ENCODE measurements at regions not wholly inside any gene's neighbourhood (a gene's known extent, or its start where the extent isn't known, plus 50 kb on each side); places are given as distances from the start of the nearest gene placed in this dataset.

DNA sequence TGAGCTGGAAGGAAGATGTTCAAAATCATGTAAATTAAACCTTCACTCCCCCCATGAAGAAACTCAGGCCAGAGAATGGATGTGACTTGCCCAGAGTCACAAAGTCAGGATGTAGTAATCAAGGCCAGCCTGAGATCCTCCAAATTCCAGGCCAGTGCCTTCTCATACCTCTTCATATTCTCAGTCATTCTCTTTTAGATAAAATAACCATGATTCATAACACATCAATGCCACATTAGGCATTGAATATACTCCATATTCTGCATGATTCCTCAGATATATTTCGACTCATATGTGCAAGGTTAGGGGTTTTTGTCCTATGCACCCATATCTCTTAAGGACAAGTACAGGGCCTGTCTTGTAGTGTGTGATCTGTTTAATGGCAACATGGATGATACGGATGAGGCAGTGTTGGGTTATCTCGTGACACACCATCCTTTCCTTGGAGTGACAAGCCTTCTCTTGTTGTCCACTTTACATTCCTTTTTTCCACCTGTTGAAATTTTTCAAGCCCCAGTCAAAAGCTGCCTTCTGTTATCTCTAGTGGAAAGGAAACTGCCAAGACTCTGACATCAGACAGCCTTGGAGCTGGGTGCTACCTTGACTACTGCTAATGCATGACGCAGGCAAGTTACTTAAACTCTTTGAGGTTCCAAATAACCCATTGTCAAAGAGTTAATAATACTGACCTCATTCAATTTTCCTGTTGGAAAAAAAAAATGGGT, 227.5 kb upstream of the NR4A3 start:
- Histone ChIP-seq H3K36me3 (no peaks in the 10 kb centered on the region), H3K4me1 (no peaks in the 10 kb centered on the region), H3K4me3 (no peak overlapping the region), H3K27me3 (no peaks in the 10 kb centered on the region), H3K27ac (no peak overlapping the region), H3K9me3 (no peaks in the 10 kb centered on the region)
- DNase-seq: no peak
- WGBS, 2 donors: 88 to 89% methylated on average over 4 of the region's 4 CpGs
- TF ChIP-seq POLR2AphosphoS5 (IDR thresholded peaks at IDR 0.05) (no peak), EP300 (IDR thresholded peaks at IDR 0.05) (no peak), POLR2A (IDR thresholded peaks at IDR 0.05) (no peak)
- TF ChIP-seq, protein P1, sequence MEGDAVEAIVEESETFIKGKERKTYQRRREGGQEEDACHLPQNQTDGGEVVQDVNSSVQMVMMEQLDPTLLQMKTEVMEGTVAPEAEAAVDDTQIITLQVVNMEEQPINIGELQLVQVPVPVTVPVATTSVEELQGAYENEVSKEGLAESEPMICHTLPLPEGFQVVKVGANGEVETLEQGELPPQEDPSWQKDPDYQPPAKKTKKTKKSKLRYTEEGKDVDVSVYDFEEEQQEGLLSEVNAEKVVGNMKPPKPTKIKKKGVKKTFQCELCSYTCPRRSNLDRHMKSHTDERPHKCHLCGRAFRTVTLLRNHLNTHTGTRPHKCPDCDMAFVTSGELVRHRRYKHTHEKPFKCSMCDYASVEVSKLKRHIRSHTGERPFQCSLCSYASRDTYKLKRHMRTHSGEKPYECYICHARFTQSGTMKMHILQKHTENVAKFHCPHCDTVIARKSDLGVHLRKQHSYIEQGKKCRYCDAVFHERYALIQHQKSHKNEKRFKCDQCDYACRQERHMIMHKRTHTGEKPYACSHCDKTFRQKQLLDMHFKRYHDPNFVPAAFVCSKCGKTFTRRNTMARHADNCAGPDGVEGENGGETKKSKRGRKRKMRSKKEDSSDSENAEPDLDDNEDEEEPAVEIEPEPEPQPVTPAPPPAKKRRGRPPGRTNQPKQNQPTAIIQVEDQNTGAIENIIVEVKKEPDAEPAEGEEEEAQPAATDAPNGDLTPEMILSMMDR (IDR thresholded peaks at IDR 0.05): no peak
- intact Hi-C loops (cut with DNase I): no loop called here

DNA sequence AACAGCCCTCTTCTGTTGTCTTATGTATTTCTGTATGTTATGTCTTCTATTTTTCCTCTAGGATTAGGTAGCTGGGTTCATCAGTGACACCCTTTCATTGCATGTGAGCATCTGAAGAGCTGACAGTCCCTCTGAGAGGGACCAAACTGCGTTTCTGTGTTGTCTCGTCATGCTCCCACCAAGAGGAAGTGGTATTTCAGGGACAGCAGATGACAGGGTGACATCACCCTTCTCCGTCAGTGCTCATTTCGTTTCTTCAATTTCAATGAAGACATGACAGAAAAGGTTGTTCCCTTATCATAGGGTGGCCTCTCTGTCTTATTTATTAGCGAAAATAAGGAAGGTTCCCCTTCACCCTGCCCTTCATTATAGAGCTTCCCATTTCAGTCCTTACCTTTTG, 225.9 kb upstream of the NR4A3 start:
- no peak overlapping the region for H3K27ac ChIP-seq
- H3K9me3 ChIP-seq: no peaks in the 10 kb centered on the region
- DNase-seq: no peak
- 45 to 65% methylated on average over 5 of the region's 5 CpGs for WGBS, 2 donors
- H3K4me1 ChIP-seq: no peaks in the 10 kb centered on the region
- H3K4me3 ChIP-seq: no peak overlapping the region
- intact Hi-C loops (cut with DNase I): no loop called here
- TF ChIP-seq POLR2A (IDR thresholded peaks at IDR 0.05) (no peak), POLR2AphosphoS5 (IDR thresholded peaks at IDR 0.05) (no peak), EP300 (IDR thresholded peaks at IDR 0.05) (no peak)
- TF ChIP-seq, protein P1 (IDR thresholded peaks at IDR 0.05): no peak
- no peaks in the 10 kb centered on the region for H3K36me3 ChIP-seq
- no peaks in the 10 kb centered on the region for H3K27me3 ChIP-seq

DNA sequence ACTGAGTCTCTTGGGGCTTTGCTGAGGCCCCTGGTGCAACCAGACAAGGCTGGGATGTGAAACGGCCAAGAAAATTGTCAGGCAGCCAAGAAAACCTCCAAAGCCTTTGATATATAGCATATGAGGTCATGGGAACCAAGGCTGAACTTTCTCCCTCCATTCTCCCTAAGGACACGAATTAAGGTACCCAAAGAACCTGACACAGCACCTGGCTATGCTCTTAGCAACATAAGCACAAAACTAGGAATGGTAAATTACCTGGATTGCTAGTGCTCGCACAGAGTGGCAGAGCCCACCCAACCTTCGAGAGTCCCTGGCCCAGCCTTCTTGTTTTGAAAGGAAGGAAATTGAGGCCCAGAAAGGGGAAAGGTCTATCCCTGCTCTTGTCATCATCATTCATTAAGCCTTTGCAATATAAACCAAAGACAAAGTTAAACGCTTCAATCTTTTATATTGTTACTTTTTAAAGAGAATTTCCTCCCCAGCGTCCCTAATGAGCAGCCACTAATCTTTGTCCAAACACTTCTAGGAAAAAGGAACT, 220.0 kb upstream of the NR4A3 start:
- no peaks in the 10 kb centered on the region for H3K27me3 ChIP-seq
- TF ChIP-seq POLR2AphosphoS5 (IDR thresholded peaks at IDR 0.05): no peak
- TF ChIP-seq EP300 (IDR thresholded peaks at IDR 0.05): no peak
- no peaks in the 10 kb centered on the region for H3K36me3 ChIP-seq
- H3K4me1 ChIP-seq: no peaks in the 10 kb centered on the region
- H3K9me3 ChIP-seq: no peaks in the 10 kb centered on the region
- 37 to 50% methylated on average over 6 of the region's 6 CpGs for WGBS, 2 donors
- intact Hi-C loops (cut with DNase I): no loop called here
- no peak overlapping the region for H3K27ac ChIP-seq
- no peak overlapping the region for H3K4me3 ChIP-seq
- no peak for DNase-seq

DNA sequence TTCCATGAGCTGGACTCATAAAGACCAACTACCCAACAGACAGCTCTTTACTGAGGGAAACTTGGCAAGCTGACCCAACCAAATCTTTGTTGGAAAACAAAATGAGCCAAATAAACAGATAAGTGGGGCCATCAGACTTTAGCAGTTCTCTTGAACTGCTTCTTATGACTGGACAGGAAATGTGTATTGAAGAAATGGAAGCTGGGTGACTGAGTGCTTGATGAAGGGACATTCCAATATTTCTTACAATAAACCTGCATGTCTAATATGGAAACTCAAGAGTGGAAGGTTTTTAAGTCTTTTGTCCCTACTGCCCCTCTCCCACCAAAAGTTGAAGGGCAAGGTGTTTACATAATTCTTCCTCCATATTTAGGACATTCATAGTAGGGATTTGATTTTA, 218.8 kb upstream of the NR4A3 start:
- H3K36me3 ChIP-seq: no peaks in the 10 kb centered on the region
- no peak overlapping the region for H3K27ac ChIP-seq
- no peaks in the 10 kb centered on the region for H3K9me3 ChIP-seq
- no peaks in the 10 kb centered on the region for H3K4me1 ChIP-seq
- H3K27me3 ChIP-seq: no peaks in the 10 kb centered on the region
- intact Hi-C loops (cut with DNase I): no loop called here
- no peak for DNase-seq
- H3K4me3 ChIP-seq: no peak overlapping the region
- TF ChIP-seq, protein P1 (IDR thresholded peaks at IDR 0.05): no peak
- TF ChIP-seq POLR2AphosphoS5 (IDR thresholded peaks at IDR 0.05): no peak
- TF ChIP-seq POLR2A (IDR thresholded peaks at IDR 0.05): no peak
- TF ChIP-seq EP300 (IDR thresholded peaks at IDR 0.05): no peak

DNA sequence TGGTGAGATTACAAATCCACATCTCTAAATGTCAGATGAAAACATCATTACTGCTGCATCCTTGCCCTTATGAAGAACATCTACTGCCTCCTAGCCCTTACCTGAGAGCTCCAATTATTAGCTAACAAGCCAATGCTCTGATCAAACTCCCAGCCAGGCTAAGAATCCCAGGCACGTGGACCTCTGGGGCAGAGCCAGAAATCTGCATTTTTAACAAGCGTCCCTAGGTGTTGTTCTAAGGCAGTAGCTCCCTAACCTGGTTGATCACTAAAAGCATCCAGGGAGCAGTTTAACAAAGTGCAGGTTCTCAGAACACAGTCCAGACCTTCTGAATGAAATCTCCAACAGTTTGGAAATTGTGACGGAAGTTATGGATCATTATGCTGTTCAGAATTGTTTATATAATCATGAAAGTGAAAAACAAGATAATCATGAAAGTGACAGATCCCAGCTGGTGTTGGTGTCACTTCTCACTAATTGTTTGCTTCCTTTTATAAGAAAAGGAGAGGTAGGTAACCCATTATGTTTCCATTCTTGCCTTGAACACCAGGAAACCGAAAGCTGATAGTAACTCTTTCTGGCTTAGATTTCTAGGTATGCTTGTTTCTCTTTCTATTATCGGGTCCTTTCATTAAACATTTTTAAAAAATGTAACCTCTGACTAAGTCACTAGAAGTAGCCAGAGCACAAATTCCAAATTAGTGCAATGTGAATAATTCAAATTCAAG, 216.5 kb upstream of the NR4A3 start:
- TF ChIP-seq EP300 (IDR thresholded peaks at IDR 0.05) (no peak), POLR2AphosphoS5 (IDR thresholded peaks at IDR 0.05) (no peak), POLR2A (IDR thresholded peaks at IDR 0.05) (no peak)
- TF ChIP-seq, protein P1 (IDR thresholded peaks at IDR 0.05): no peak
- Histone ChIP-seq H3K9me3 (no peaks in the 10 kb centered on the region), H3K36me3 (no peaks in the 10 kb centered on the region), H3K4me3 (no peak overlapping the region), H3K27me3 (no peaks in the 10 kb centered on the region), H3K4me1 (no peaks in the 10 kb centered on the region), H3K27ac (no peak overlapping the region)
- intact Hi-C loops (cut with DNase I): no loop called here
- WGBS, 2 donors: 61 to 70% methylated on average over 5 of the region's 5 CpGs
- DNase-seq: no peak
